ENCODE measurements at regions not wholly inside any gene's neighbourhood (a gene's known extent, or its start where the extent isn't known, plus 50 kb on each side); places are given as distances from the start of the nearest gene placed in this dataset.

- no peak for DNase-seq (ENCODE audit: low spot score)
Measured at GRCh38 chr2:16496426-16497388, 168.9 kb downstream of the CYRIA start.

GRCh38 chr2:16495509-16496208, 170.0 kb downstream of the CYRIA start:
- DNase-seq (ENCODE audit: low spot score) = no peak

GRCh38 chr2:16494836-16495508, 170.7 kb downstream of the CYRIA start:
- no peak for DNase-seq (ENCODE audit: low spot score)

- DNase-seq (ENCODE audit: low spot score) = no peak
Measured at GRCh38 chr2:16493788-16494187, 171.8 kb downstream of the CYRIA start.

- no peak for DNase-seq (ENCODE audit: low spot score)
Measured at GRCh38 chr2:16487686-16488085, 177.9 kb downstream of the CYRIA start.

GRCh38 chr2:16485251-16485650, 180.4 kb downstream of the CYRIA start:
- no peak for DNase-seq (ENCODE audit: low spot score)

- DNase-seq (ENCODE audit: low spot score) = no peak
Measured at GRCh38 chr2:16482460-16482859, 183.2 kb downstream of the CYRIA start.

- no peak for DNase-seq (ENCODE audit: low spot score)
Measured at GRCh38 chr2:16481351-16481750, 184.3 kb downstream of the CYRIA start.

GRCh38 chr2:16479721-16480120, 185.9 kb downstream of the CYRIA start:
- DNase-seq (ENCODE audit: low spot score) = no peak

- no peak for DNase-seq (ENCODE audit: low spot score)
Measured at GRCh38 chr2:16478434-16479210, 187.0 kb downstream of the CYRIA start.

GRCh38 chr2:16477648-16478047, 188.0 kb downstream of the CYRIA start:
- no peak for DNase-seq (ENCODE audit: low spot score)

GRCh38 chr2:16476866-16477265, 188.8 kb downstream of the CYRIA start:
- no peak for DNase-seq (ENCODE audit: low spot score)

GRCh38 chr2:16475986-16476567, 189.6 kb downstream of the CYRIA start:
- DNase-seq (ENCODE audit: low spot score) = no peak

GRCh38 chr2:16475586-16475985, 190.0 kb downstream of the CYRIA start:
- DNase-seq (ENCODE audit: low spot score) = no peak

GRCh38 chr2:16473575-16473974, 192.1 kb downstream of the CYRIA start:
- no peak for DNase-seq (ENCODE audit: low spot score)

- DNase-seq (ENCODE audit: low spot score) = no peak
Measured at GRCh38 chr2:16470936-16471490, 194.6 kb downstream of the CYRIA start.

GRCh38 chr2:16466821-16467151, 198.8 kb downstream of the CYRIA start:
- no peak for DNase-seq (ENCODE audit: low spot score)

- DNase-seq (ENCODE audit: low spot score) = no peak
Measured at GRCh38 chr2:16466133-16466820, 199.4 kb downstream of the CYRIA start.

GRCh38 chr2:16464641-16465040, 201.0 kb downstream of the CYRIA start:
- DNase-seq (ENCODE audit: low spot score) = no peak

- DNase-seq (ENCODE audit: low spot score) = no peak
Measured at GRCh38 chr2:16462958-16463357, 202.7 kb downstream of the CYRIA start.

- DNase-seq (ENCODE audit: low spot score) = no peak
Measured at GRCh38 chr2:16461672-16462071, 204.0 kb downstream of the CYRIA start.

Measured in CD4-positive, alpha-beta T cell treated with Interleukin-15 for 4 hours (primary cell).